ENCODE measurements at regions not wholly inside any gene's neighbourhood (a gene's known extent, or its start where the extent isn't known, plus 50 kb on each side); places are given as distances from the start of the nearest gene placed in this dataset.

DNA sequence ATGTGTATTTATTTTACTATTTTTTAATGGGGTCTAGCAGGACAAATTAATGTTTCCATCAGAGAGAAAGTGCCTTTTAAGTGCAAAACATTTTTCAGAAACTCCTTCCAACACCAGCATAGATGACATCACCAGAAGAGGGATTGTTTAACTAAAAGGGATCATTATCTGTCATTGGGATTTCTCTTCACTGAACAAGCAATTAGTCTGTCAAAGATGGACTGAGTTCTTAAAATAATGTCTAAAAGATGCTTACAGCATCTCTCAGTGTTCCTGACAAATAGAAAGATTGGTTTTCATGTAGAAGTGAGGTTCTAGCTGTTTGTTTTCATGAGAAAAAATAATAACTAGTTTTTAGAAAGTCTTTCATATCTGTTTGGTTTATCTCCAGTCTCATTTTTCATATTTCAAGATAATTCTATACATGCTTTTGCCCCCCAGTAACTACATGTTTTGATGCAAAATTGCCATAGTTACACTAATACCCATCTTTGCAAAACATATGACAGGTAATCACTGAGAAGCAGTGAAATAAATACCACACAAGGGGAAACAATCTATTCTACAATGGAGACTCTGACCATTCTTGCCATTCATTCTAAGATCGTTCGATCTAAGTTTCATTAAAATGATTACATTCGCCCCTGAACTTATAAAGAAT is 850.3 kb downstream of the GALC start:
- TF ChIP-seq ESRRA (IDR thresholded peaks at IDR 0.05; ENCODE audit: low read length) = no peak
- TF ChIP-seq BHLHE40 (IDR thresholded peaks at IDR 0.05; ENCODE audit: borderline replicate concordance in 1 of 2, low read depth in 2 of 2, low read length in 1 of 2) = no peak
- TF ChIP-seq TBL1XR1 (IDR thresholded peaks at IDR 0.05; ENCODE audit: low read depth, low read length) = no peak
- TF ChIP-seq RB1 (IDR thresholded peaks at IDR 0.05; ENCODE audit: borderline replicate concordance) = no peak
- no peak for TF ChIP-seq PAX8 (IDR thresholded peaks at IDR 0.05)
- TF ChIP-seq IKZF1 (conservative IDR thresholded peaks at IDR 0.05) = no peak
- TF ChIP-seq, protein P1, sequence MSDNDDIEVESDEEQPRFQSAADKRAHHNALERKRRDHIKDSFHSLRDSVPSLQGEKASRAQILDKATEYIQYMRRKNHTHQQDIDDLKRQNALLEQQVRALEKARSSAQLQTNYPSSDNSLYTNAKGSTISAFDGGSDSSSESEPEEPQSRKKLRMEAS (IDR thresholded peaks at IDR 0.05; ENCODE audit: low read depth, low read length) = no peak
- TF ChIP-seq TAF1 (IDR thresholded peaks at IDR 0.05; ENCODE audit: borderline replicate concordance, low read depth, low read length) = no peak
- no peak for TF ChIP-seq NR2C2 (IDR thresholded peaks at IDR 0.05; ENCODE audit: borderline replicate concordance, control insufficient read depth, insufficient read length, low read depth)
- no peak for TF ChIP-seq HCFC1 (IDR thresholded peaks at IDR 0.05; ENCODE audit: low read length)
- TF ChIP-seq, protein P2, sequence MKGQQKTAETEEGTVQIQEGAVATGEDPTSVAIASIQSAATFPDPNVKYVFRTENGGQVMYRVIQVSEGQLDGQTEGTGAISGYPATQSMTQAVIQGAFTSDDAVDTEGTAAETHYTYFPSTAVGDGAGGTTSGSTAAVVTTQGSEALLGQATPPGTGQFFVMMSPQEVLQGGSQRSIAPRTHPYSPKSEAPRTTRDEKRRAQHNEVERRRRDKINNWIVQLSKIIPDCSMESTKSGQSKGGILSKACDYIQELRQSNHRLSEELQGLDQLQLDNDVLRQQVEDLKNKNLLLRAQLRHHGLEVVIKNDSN (IDR thresholded peaks at IDR 0.05; ENCODE audit: borderline replicate concordance, extremely low read length, insufficient read depth, low read depth, low read length) = no peak
- TF ChIP-seq KDM1A (IDR thresholded peaks at IDR 0.05; ENCODE audit: borderline replicate concordance) = no peak
- no peak for TF ChIP-seq NFIC (IDR thresholded peaks at IDR 0.05; ENCODE audit: low read depth, low read length)
- no peak for TF ChIP-seq RFX5 (IDR thresholded peaks at IDR 0.05; ENCODE audit: low read depth, low read length)
- TF ChIP-seq NR2F1 (conservative IDR thresholded peaks at IDR 0.05) = no peak
- no peak for TF ChIP-seq ASH2L (IDR thresholded peaks at IDR 0.05; ENCODE audit: borderline replicate concordance, low read depth)
- no peak for TF ChIP-seq ZNF622 (IDR thresholded peaks at IDR 0.05)
- TF ChIP-seq HDAC6 (IDR thresholded peaks at IDR 0.05; ENCODE audit: unreplicated experiment) = no peak
- no peak for TF ChIP-seq TARDBP (IDR thresholded peaks at IDR 0.05; ENCODE audit: borderline replicate concordance)
- H3K36me3 ChIP-seq (ENCODE audit: control insufficient read depth in 2 of 2, insufficient read depth in 2 of 2, low read length in 1 of 2) = no peaks in the 10 kb centered on the region
- ChIA-PET POLR2A (no interaction called here), RAD21 (ENCODE audit: unreplicated experiment) (no interaction called here), CTCF (no interaction called here), SMC1A (ENCODE audit: uncharacterized antibody, unreplicated experiment) (no interaction called here)
- no peak overlapping the region for H3K9ac ChIP-seq (ENCODE audit: control insufficient read depth, insufficient read depth, low read length)
- H3K4me3 ChIP-seq = no peak overlapping the region
- DNase-seq (ENCODE audit: low read depth, low spot score) (no peak), ATAC-seq (no peak), FAIRE-seq (no peak)
- intact Hi-C loops (cut with micrococcal nuclease; ENCODE audit: unreplicated experiment) (no loop called here), in situ Hi-C loops (cut with MboI) (no loop called here)
- H3K27me3 ChIP-seq (replicated peaks in 1 of 2; ENCODE audit: control insufficient read depth in 2 of 2, insufficient read depth in 2 of 2, low read length in 1 of 2) = no peaks in the 10 kb centered on the region
- no peak overlapping the region for H3K4me2 ChIP-seq (ENCODE audit: control insufficient read depth, insufficient read depth)
- H3K9me3 ChIP-seq (replicated peaks; ENCODE audit: control insufficient read depth, insufficient read depth, low read length) = no peaks in the 10 kb centered on the region
- H4K20me1 ChIP-seq (ENCODE audit: control insufficient read depth, insufficient read depth) = no peaks in the 10 kb centered on the region
- WGBS (ENCODE audit: insufficient coverage, insufficient replicate concordance, low lambda C conversion rate, missing lambda C conversion rate) = 19% methylated on average over 3 of the region's 3 CpGs
- BruUV-seq (replicated peaks) = no TSS peak
- H3K79me2 ChIP-seq (ENCODE audit: control insufficient read depth, insufficient read depth, low read length) = no peaks in the 10 kb centered on the region
- H3K4me1 ChIP-seq (ENCODE audit: control insufficient read depth, insufficient read depth, low read length) = no peaks in the 10 kb centered on the region
- no peak overlapping the region for H2AFZ ChIP-seq (ENCODE audit: control insufficient read depth, low read depth, low read length)
- no peak overlapping the region for H3K27ac ChIP-seq (ENCODE audit: control insufficient read depth, insufficient read depth)
